ENCODE measurements at regions not wholly inside any gene's neighbourhood (a gene's known extent, or its start where the extent isn't known, plus 50 kb on each side); places are given as distances from the start of the nearest gene placed in this dataset.

- TF ChIP-seq CTCF (IDR thresholded peaks at IDR 0.05; ENCODE audit: insufficient read depth, low read length, poor library complexity, severe bottlenecking), result no peak
- Histone ChIP-seq H3K27me3 (ENCODE audit: control insufficient read depth, insufficient read depth, low read length) (no peaks in the 10 kb centered on the region), H3K4me3 (ENCODE audit: low read depth, low read length) (no peak overlapping the region), H3K36me3 (ENCODE audit: control insufficient read depth, insufficient read depth, low read length) (no peaks in the 10 kb centered on the region)
- no peak for DNase-seq (ENCODE audit: low read depth)
Observed at GRCh38 chr11:89660234-89660633, 49.9 kb upstream of the TRIM77 start.
